ENCODE measurements at regions not wholly inside any gene's neighbourhood (a gene's known extent, or its start where the extent isn't known, plus 50 kb on each side); places are given as distances from the start of the nearest gene placed in this dataset.
"Not testable (repeated sequence)": the region's sequence is repeated elsewhere in the genome, so short reads cannot be mapped to it uniquely, and the experiment has no call there.

- WGBS, 2 experiments (ENCODE audit: extremely low coverage in 1 of 2, insufficient coverage in 1 of 2, insufficient read length in 1 of 2, insufficient replicate concordance in 2 of 2, low coverage in 1 of 2, low lambda C conversion rate in 2 of 2, missing lambda C conversion rate in 1 of 2): 95% methylated on average over 4 of the region's 4 CpGs; no CpG with 5 or more reads in 1 of the 2 experiments
- not testable (repeated sequence) for H3K4me2 ChIP-seq (ENCODE audit: insufficient read depth in 1 of 2, low read depth in 2 of 2, low read length in 2 of 2)
Measured at GRCh38 chr5:50306488-50306887, 134.6 kb downstream of the EMB start.

More at GRCh38 chr5:50306488-50306887, 134.6 kb downstream of the EMB start:
- POLR2A ChIA-PET (ENCODE audit: partially characterized antibody); H3K4ac ChIP-seq (replicated peaks; ENCODE audit: insufficient read length, low read depth, low read length); H2BK20ac ChIP-seq (ENCODE audit: low read length); FAIRE-seq; H3K27me3 ChIP-seq (replicated peaks in 1 of 4; ENCODE audit: control insufficient read depth in 3 of 4, extremely low read depth in 1 of 4, insufficient read depth in 3 of 4, low read length in 3 of 4); H3K23me2 ChIP-seq (ENCODE audit: low read depth, low read length); H3K79me2 ChIP-seq (ENCODE audit: control insufficient read depth in 1 of 2, insufficient read depth in 2 of 2, low read length in 2 of 2); H2BK5ac ChIP-seq (ENCODE audit: low read depth, low read length); H2BK12ac ChIP-seq (ENCODE audit: low read depth, low read length); H2AFZ ChIP-seq (ENCODE audit: low read length); H3K4me1 ChIP-seq (replicated peaks in 1 of 4; ENCODE audit: control insufficient read depth in 3 of 4, insufficient read depth in 4 of 4, low read length in 3 of 4); H3K56ac ChIP-seq (replicated peaks; ENCODE audit: insufficient read length, low read depth, low read length); H3K18ac ChIP-seq (ENCODE audit: extremely low read depth, low read length); H3K36me3 ChIP-seq (ENCODE audit: control insufficient read depth in 2 of 4, insufficient read depth in 4 of 4, low read length in 3 of 4); H4K5ac ChIP-seq (ENCODE audit: insufficient read length, low read depth, low read length); CTCF ChIA-PET (ENCODE audit: partially characterized antibody); H4K91ac ChIP-seq (replicated peaks; ENCODE audit: insufficient read length, low read length); H3K14ac ChIP-seq (ENCODE audit: insufficient read length); H3K23ac ChIP-seq (ENCODE audit: insufficient read length); H3K27ac ChIP-seq (ENCODE audit: low read depth, low read length); H3K4me3 ChIP-seq (ENCODE audit: extremely low read depth in 1 of 4, insufficient read depth in 2 of 4, low read depth in 3 of 4, low read length in 4 of 4); H3K79me1 ChIP-seq (ENCODE audit: low read depth, low read length); H2AK5ac ChIP-seq (ENCODE audit: low read depth, low read length); H4K8ac ChIP-seq (ENCODE audit: extremely low read depth, insufficient read depth, low read length); H2BK15ac ChIP-seq (ENCODE audit: low read length); DNase-seq (ENCODE audit: low read depth in 1 of 2, low spot score in 2 of 2); H2BK120ac ChIP-seq (replicated peaks; ENCODE audit: low read depth, low read length); H3K9ac ChIP-seq (replicated peaks in 1 of 4; ENCODE audit: extremely low read depth in 1 of 4, low read depth in 3 of 4, low read length in 3 of 4); H4K20me1 ChIP-seq (replicated peaks in 1 of 2; ENCODE audit: control insufficient read depth in 1 of 2, insufficient read depth in 2 of 2, low read length in 2 of 2): not testable (repeated sequence)
- H3K9me3 ChIP-seq (ENCODE audit: insufficient read depth in 2 of 2, low read depth in 1 of 2, low read length in 1 of 2): peaks cover 20 to 21% of the 10 kb centered on the region in 2 experiments
